ENCODE measurements at regions not wholly inside any gene's neighbourhood (a gene's known extent, or its start where the extent isn't known, plus 50 kb on each side); places are given as distances from the start of the nearest gene placed in this dataset.

DNA sequence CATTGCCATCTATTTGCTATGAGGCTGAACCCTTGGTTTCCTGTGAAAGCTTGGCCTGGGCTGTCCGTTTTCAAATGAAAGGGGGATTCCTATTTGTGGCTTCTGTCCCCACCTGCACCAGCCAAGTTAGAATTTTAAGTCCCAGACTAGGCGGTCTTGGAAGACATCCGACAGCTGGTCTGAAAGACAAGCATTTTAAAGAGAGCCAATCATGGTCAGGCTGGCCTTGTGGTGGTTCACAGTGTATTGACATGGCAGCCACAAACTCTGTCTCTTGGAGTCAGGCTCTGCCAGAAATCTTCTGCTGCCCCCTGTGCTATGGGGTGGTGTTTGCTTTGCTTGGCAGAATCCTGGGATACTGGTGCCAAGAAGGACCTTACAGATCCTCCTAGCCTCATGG, 319.2 kb upstream of the MOCS1 start:
- Histone ChIP-seq H3K4me3 (ENCODE audit: low read depth in 1 of 2, low read length in 1 of 2) (no peak overlapping the region), H3K4me1 (ENCODE audit: control insufficient read depth in 1 of 2, insufficient read depth in 1 of 2, low read depth in 1 of 2, low read length in 1 of 2) (no peaks in the 10 kb centered on the region), H3K27ac (no peak overlapping the region), H3K9me3 (no peaks in the 10 kb centered on the region), H3K27me3 (peaks cover 4% of the 10 kb centered on the region), H3K36me3 (no peaks in the 10 kb centered on the region)
- TF ChIP-seq, protein P1, sequence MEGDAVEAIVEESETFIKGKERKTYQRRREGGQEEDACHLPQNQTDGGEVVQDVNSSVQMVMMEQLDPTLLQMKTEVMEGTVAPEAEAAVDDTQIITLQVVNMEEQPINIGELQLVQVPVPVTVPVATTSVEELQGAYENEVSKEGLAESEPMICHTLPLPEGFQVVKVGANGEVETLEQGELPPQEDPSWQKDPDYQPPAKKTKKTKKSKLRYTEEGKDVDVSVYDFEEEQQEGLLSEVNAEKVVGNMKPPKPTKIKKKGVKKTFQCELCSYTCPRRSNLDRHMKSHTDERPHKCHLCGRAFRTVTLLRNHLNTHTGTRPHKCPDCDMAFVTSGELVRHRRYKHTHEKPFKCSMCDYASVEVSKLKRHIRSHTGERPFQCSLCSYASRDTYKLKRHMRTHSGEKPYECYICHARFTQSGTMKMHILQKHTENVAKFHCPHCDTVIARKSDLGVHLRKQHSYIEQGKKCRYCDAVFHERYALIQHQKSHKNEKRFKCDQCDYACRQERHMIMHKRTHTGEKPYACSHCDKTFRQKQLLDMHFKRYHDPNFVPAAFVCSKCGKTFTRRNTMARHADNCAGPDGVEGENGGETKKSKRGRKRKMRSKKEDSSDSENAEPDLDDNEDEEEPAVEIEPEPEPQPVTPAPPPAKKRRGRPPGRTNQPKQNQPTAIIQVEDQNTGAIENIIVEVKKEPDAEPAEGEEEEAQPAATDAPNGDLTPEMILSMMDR (IDR thresholded peaks at IDR 0.05) = no peak

DNA sequence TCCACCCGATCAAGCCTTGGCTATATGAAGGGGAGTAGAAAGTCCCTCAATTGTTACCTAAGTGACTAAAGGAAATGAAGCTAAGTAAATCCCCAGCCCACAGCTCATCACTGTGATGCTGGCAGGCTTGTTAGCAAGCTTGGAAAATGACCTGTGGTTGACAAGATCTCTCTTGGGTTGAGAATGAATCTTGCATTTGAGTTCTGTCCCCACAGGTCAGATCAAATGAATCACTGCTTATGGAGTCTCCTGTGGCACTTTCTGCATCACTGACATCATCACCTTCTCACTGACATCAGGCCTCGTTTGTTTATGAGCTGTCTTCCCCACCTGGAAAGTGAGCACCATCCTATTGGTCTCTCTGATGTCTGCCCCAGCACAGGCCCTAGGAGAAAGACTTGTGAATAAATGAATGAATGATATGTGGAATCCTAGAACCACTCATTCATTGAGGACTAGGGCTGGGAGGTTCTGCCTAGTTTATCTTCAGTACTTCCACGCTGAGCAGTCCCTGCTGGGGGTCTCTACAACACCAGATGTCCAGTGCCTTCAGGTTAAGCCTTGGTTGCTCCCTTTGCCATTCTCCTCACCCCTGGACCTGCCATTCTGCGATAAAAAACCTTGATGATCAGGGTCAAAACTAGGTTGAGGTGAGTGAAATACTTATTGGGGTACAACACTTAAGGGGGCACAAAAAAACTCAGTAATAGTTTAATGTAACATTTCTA, 318.4 kb upstream of the MOCS1 start:
- TF ChIP-seq, protein P1 (IDR thresholded peaks at IDR 0.05) = no peak
- H3K9me3 ChIP-seq = no peaks in the 10 kb centered on the region
- H3K4me3 ChIP-seq (ENCODE audit: low read depth in 1 of 2, low read length in 1 of 2) = no peak overlapping the region
- H3K27me3 ChIP-seq = peaks cover 4% of the 10 kb centered on the region
- no peaks in the 10 kb centered on the region for H3K4me1 ChIP-seq (ENCODE audit: control insufficient read depth in 1 of 2, insufficient read depth in 1 of 2, low read depth in 1 of 2, low read length in 1 of 2)
- no peak overlapping the region for H3K27ac ChIP-seq
- no peaks in the 10 kb centered on the region for H3K36me3 ChIP-seq

DNA sequence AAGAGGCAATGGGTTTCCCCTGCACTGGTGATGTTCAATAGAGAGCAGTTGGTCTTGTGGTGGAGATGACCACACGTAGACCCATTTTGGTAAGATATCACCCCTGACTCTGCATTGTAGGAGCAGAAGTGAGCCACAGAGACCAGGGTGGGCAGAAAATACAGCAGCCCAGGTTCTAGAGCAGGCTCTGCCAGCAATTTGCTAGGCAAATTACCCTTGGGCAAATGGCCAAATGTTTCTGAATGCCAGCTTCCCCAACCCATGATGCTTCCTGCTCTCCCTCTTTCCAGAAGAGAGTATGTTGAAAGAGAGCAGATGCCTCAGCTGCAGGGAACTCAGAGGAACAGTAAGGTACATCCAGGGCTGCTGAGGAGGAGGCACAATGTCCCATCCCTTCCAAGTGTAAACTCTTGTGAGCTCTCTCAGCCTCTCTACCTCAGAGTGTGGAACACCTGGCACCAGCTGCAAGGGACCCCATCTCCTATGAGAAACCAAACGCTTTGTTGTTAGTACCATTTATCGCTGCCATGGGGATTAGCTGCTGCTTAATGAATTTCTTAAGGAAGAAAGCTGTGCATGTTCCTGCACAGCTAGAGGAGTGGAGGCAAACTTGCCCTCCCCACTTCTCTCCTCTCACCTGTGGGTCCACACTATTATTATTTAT, 317.5 kb upstream of the MOCS1 start:
- no peaks in the 10 kb centered on the region for H3K4me1 ChIP-seq (ENCODE audit: control insufficient read depth in 1 of 2, insufficient read depth in 1 of 2, low read depth in 1 of 2, low read length in 1 of 2)
- H3K27ac ChIP-seq = no peak overlapping the region
- TF ChIP-seq, protein P1 (IDR thresholded peaks at IDR 0.05) = no peak
- no peak overlapping the region for H3K4me3 ChIP-seq (ENCODE audit: low read depth in 1 of 2, low read length in 1 of 2)
- H3K36me3 ChIP-seq = no peaks in the 10 kb centered on the region
- no peaks in the 10 kb centered on the region for H3K9me3 ChIP-seq
- peaks cover 3% of the 10 kb centered on the region for H3K27me3 ChIP-seq

DNA sequence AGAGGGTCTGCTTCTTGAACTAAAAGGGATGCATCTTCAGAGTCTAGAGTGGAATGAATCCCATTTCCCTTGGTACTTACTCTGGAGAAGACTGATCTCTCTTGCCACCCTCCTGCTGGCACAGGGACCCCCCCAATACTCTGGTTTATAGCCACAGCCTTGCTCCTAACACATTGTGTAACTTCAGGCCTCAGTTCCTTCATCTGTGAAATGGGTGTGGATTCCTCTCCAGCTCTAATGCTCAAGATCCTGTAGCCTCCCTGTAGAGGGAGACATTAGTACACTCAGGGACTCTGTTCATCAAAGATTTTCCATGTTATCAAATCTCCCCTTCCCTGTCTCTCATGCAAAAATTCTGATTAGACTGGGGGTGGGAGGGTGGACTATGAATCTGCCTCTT, 315.7 kb upstream of the MOCS1 start:
- Histone ChIP-seq H3K27me3 (no peaks in the 10 kb centered on the region), H3K36me3 (no peaks in the 10 kb centered on the region)
- TF ChIP-seq, protein P1 (IDR thresholded peaks at IDR 0.05) = no peak

DNA sequence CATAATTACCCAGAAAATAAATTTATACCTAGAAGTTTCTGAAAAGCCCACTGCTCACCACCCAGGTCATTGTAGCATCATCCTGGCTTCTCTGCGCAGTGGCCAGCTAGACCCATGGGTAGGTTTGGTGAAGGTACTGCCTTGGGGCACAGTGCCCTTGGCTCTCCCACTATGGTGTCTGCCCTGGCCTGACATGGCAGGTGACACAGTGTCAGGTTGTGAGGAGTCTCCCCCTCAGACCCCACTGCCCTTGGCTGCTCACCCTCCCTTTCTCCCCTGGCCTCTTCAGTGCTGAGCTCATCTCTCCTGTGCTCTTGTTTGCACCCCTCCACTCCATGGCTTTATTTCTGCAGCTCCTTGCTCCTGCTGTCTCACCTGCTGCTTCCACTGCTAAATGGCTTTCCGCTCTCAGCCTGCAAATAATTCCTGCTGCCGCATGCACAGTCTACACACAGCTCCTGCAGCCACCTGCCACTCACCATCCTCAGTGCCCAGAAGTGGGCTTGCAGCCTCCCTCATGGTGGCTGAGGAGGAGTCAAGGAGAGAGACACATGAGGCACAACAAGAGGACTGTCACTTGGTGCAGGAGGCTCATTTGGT, 313.4 kb upstream of the MOCS1 start:
- H3K27ac ChIP-seq = no peak overlapping the region
- TF ChIP-seq, protein P1 (IDR thresholded peaks at IDR 0.05) = no peak

More for the DNA sequence above, 315.7 kb upstream of the MOCS1 start:
- Histone ChIP-seq H3K4me3 (ENCODE audit: low read depth in 1 of 2, low read length in 1 of 2) (no peak overlapping the region), H3K4me1 (ENCODE audit: control insufficient read depth in 1 of 2, insufficient read depth in 1 of 2, low read depth in 1 of 2, low read length in 1 of 2) (no peaks in the 10 kb centered on the region), H3K9me3 (no peaks in the 10 kb centered on the region), H3K27ac (no peak overlapping the region)

More for the DNA sequence above, 313.4 kb upstream of the MOCS1 start:
- no peaks in the 10 kb centered on the region for H3K27me3 ChIP-seq
- no peaks in the 10 kb centered on the region for H3K9me3 ChIP-seq
- no peaks in the 10 kb centered on the region for H3K4me1 ChIP-seq (ENCODE audit: control insufficient read depth in 1 of 2, insufficient read depth in 1 of 2, low read depth in 1 of 2, low read length in 1 of 2)
- no peak overlapping the region for H3K4me3 ChIP-seq (ENCODE audit: low read depth in 1 of 2, low read length in 1 of 2)
- no peaks in the 10 kb centered on the region for H3K36me3 ChIP-seq

Data from neutrophil (primary cell).